H1 (cell line): ENCODE measurements at regions not wholly inside any gene's neighbourhood (a gene's known extent, or its start where the extent isn't known, plus 50 kb on each side); places are given as distances from the start of the nearest gene placed in this dataset.

Experiments
- CTCF ChIA-PET: fragments of 300-600 bp; sonication (Branson Sonifier 250); formaldehyde crosslinking; loops from one replicate; lab custom pipeline; 2021; ENCODE audit not compliant: partially characterized antibody; lab: Charles Lee
- POLR2A ChIA-PET: fragments of 300-600 bp; sonication (Branson Sonifier 250); formaldehyde crosslinking; loops from one replicate; lab custom pipeline; 2021; ENCODE audit warnings: inconsistent platforms; ENCODE audit not compliant: partially characterized antibody; lab: Charles Lee
- DNase-seq, 2 experiments: peaks; one replicate each; pipeline versions ENCODE4 v3.0.0 to v3.0.0-alpha.2; 2010 to 2022; ENCODE audit warnings: low spot score in 2 of 2, low read depth in 1 of 2, mixed read lengths in 1 of 2
- FAIRE-seq: peaks from 2 replicates; lab custom pipeline; 2011; peaks lifted over from hg19 to GRCh38; lab: Jason Lieb, UNC
- H2AFZ ChIP-seq: 2 replicates; pipeline ENCODE4 v1.8.1; 2012; ENCODE audit warnings: low read length, inconsistent platforms
- H2AK5ac ChIP-seq: 2 replicates; pipeline ENCODE4 v1.6.1; 2013; ENCODE audit warnings: low read depth, low read length
- H2BK120ac ChIP-seq: replicated peaks from 2 replicates; pipeline ENCODE3; 2013; ENCODE audit warnings: low read depth, low read length, inconsistent platforms
- H2BK12ac ChIP-seq: 2 replicates; pipeline ENCODE4 v1.6.1; 2013; ENCODE audit warnings: low read depth, low read length
- H2BK15ac ChIP-seq: 2 replicates; pipeline ENCODE4 v1.6.1; 2013; ENCODE audit warnings: low read length
- H2BK20ac ChIP-seq: 2 replicates; pipeline ENCODE4 v1.6.1; 2013; ENCODE audit warnings: low read length
- H2BK5ac ChIP-seq: 2 replicates; pipeline ENCODE4 v1.6.1; 2013; ENCODE audit warnings: low read depth, low read length
- H3K14ac ChIP-seq: 2 replicates; pipeline ENCODE4 v1.6.1; 2013; ENCODE audit warnings: inconsistent platforms; ENCODE audit not compliant: insufficient read length
- H3K18ac ChIP-seq: 2 replicates; pipeline ENCODE4 v1.6.1; 2013; ENCODE audit warnings: low read length; ENCODE audit errors: extremely low read depth
- H3K23ac ChIP-seq: 2 replicates; pipeline ENCODE4 v1.6.1; 2013; ENCODE audit warnings: inconsistent platforms; ENCODE audit not compliant: insufficient read length
- H3K23me2 ChIP-seq: 2 replicates; pipeline ENCODE4 v1.6.1; 2013; ENCODE audit warnings: low read depth, low read length
- H3K27ac ChIP-seq: 2 replicates; pipeline ENCODE4 v1.6.1; 2011; ENCODE audit warnings: low read depth, low read length, inconsistent platforms
- H3K27me3 ChIP-seq, 4 experiments: replicated peaks in 1 of 4; 1 replicate in 1 of 4; 2 replicates in 3 of 4; pipeline versions ENCODE4 v1.6.1 to v1.8.1; 2011 to 2013; ENCODE audit warnings: low read length in 3 of 4, mild to moderate bottlenecking in 3 of 4, inconsistent platforms in 2 of 4, mixed read lengths in 2 of 4, moderate library complexity in 1 of 4; ENCODE audit not compliant: control insufficient read depth in 3 of 4, insufficient read depth in 3 of 4; ENCODE audit errors: extremely low read depth in 1 of 4
- H3K36me3 ChIP-seq, 4 experiments: 2 replicates each; pipeline versions ENCODE4 v1.6.1 to v1.8.1; 2011 to 2013; ENCODE audit warnings: mild to moderate bottlenecking in 4 of 4, low read length in 3 of 4, moderate library complexity in 2 of 4, control low read depth in 1 of 4, inconsistent platforms in 1 of 4; ENCODE audit not compliant: insufficient read depth in 4 of 4, control insufficient read depth in 2 of 4
- H3K4ac ChIP-seq: replicated peaks from 2 replicates; pipeline ENCODE3; 2013; ENCODE audit warnings: low read length, low read depth, mixed read lengths, inconsistent platforms; ENCODE audit not compliant: insufficient read length
- H3K4me1 ChIP-seq, 4 experiments: replicated peaks in 1 of 4; 1 replicate in 1 of 4; 2 replicates in 3 of 4; pipeline versions ENCODE4 v1.6.1 to v1.8.1; 2011 to 2013; ENCODE audit warnings: low read length in 3 of 4, inconsistent platforms in 2 of 4, mixed read lengths in 1 of 4; ENCODE audit not compliant: insufficient read depth in 4 of 4, control insufficient read depth in 3 of 4
- H3K4me2 ChIP-seq, 2 experiments: 2 replicates each; pipeline versions ENCODE4 v1.6.1 to v1.8.1; 2011 to 2013; ENCODE audit warnings: low read depth in 2 of 2, low read length in 2 of 2, control low read depth in 1 of 2, inconsistent platforms in 1 of 2, mild to moderate bottlenecking in 1 of 2; ENCODE audit not compliant: insufficient read depth in 1 of 2
- H3K4me3 ChIP-seq, 4 experiments: fragments of 200-600, 300-600 bp in 1 of 4; sonication (generic), shearing (Covaris generic), sonication (Bioruptor Twin) in 1 of 4; 2 replicates each; pipeline versions ENCODE4 v1.5.1 to v1.8.1; 2011 to 2016; ENCODE audit warnings: low read length in 4 of 4, low read depth in 3 of 4, control low read depth in 2 of 4, inconsistent platforms in 2 of 4, mild to moderate bottlenecking in 2 of 4, mixed read lengths in 1 of 4, moderate library complexity in 1 of 4; ENCODE audit not compliant: insufficient read depth in 2 of 4; ENCODE audit errors: extremely low read depth in 1 of 4
- H3K56ac ChIP-seq: replicated peaks from 2 replicates; pipeline ENCODE3; 2013; ENCODE audit warnings: low read depth, mild to moderate bottlenecking, mixed read lengths, low read length, inconsistent platforms; ENCODE audit not compliant: insufficient read length
- H3K79me1 ChIP-seq: 2 replicates; pipeline ENCODE4 v1.6.1; 2013; ENCODE audit warnings: low read depth, low read length, control low read depth
- H3K79me2 ChIP-seq, 2 experiments: 2 replicates each; pipeline versions ENCODE4 v1.6.1 to v1.8.1; 2012 to 2013; ENCODE audit warnings: low read length in 2 of 2, mild to moderate bottlenecking in 2 of 2, inconsistent platforms in 1 of 2; ENCODE audit not compliant: insufficient read depth in 2 of 2, control insufficient read depth in 1 of 2
- H3K9ac ChIP-seq, 4 experiments: replicated peaks in 1 of 4; 1 replicate in 1 of 4; 2 replicates in 3 of 4; pipeline versions ENCODE4 v1.6.1 to v1.8.1; 2011 to 2013; ENCODE audit warnings: low read depth in 3 of 4, low read length in 3 of 4, control low read depth in 2 of 4, mild to moderate bottlenecking in 2 of 4, moderate library complexity in 2 of 4, inconsistent platforms in 1 of 4; ENCODE audit errors: extremely low read depth in 1 of 4
- H3K9me3 ChIP-seq, 2 experiments: 2 replicates each; pipeline versions ENCODE4 v1.6.1 to v1.8.1; 2012 to 2013; ENCODE audit warnings: mild to moderate bottlenecking in 2 of 2, moderate library complexity in 2 of 2, control low read depth in 1 of 2, inconsistent platforms in 1 of 2, low read depth in 1 of 2, low read length in 1 of 2, mixed read lengths in 1 of 2; ENCODE audit not compliant: insufficient read depth in 2 of 2
- H4K20me1 ChIP-seq, 2 experiments: replicated peaks in 1 of 2; 2 replicates each; pipeline versions ENCODE3 to v1.8.1; 2011 to 2013; ENCODE audit warnings: inconsistent platforms in 2 of 2, low read length in 2 of 2, mild to moderate bottlenecking in 1 of 2; ENCODE audit not compliant: insufficient read depth in 2 of 2, control insufficient read depth in 1 of 2
- H4K5ac ChIP-seq: 2 replicates; pipeline ENCODE4 v1.6.1; 2013; ENCODE audit warnings: low read length, low read depth, mixed read lengths, inconsistent platforms; ENCODE audit not compliant: insufficient read length
- H4K8ac ChIP-seq: 2 replicates; pipeline ENCODE4 v1.8.0; 2013; ENCODE audit warnings: mild to moderate bottlenecking, moderate library complexity, low read length, inconsistent platforms; ENCODE audit not compliant: insufficient read depth; ENCODE audit errors: extremely low read depth
- H4K91ac ChIP-seq: replicated peaks from 2 replicates; pipeline ENCODE3; 2013; ENCODE audit warnings: low read length, mixed read lengths, inconsistent platforms; ENCODE audit not compliant: insufficient read length
- HDAC2 ChIP-seq, 2 experiments: fragments of 300-600 bp in 1 of 2; sonication (generic) in 1 of 2; IDR thresholded peaks; 2 replicates each; pipeline ENCODE4 v1.6.1; 2011 to 2012; ENCODE audit warnings: low read depth in 2 of 2, low read length in 2 of 2, mild to moderate bottlenecking in 2 of 2, moderate library complexity in 2 of 2, borderline replicate concordance in 1 of 2, inconsistent platforms in 1 of 2
- KDM1A ChIP-seq: fragments of 200-600, 300-600 bp; sonication (generic); IDR thresholded peaks from 2 replicates; pipeline ENCODE4 v1.7.1; 2016; ENCODE audit warnings: mild to moderate bottlenecking, low read length, borderline replicate concordance
- KDM5A ChIP-seq: fragments of 200-600 bp; IDR thresholded peaks from 2 replicates; pipeline ENCODE4 v1.7.1; 2012; ENCODE audit warnings: mild to moderate bottlenecking, low read length, inconsistent platforms, mixed read lengths
- POLR2A ChIP-seq, 2 experiments: IDR thresholded peaks; 1 replicate in 1 of 2; 2 replicates in 1 of 2; pipeline ENCODE4 v1.6.1; 2011; ENCODE audit warnings: low read depth in 2 of 2, low read length in 2 of 2, mild to moderate bottlenecking in 2 of 2; ENCODE audit errors: control extremely low read depth in 1 of 2
- RNF2 ChIP-seq: fragments of 200-900, 300-1000 bp; sonication (generic); IDR thresholded peaks from 2 replicates; pipeline ENCODE4 v1.7.1; 2016; ENCODE audit warnings: borderline replicate concordance, low read depth, mild to moderate bottlenecking, antibody characterized with exemption, low read length; ENCODE audit not compliant: poor library complexity, severe bottlenecking; ENCODE audit errors: missing control alignments
- SIRT6 ChIP-seq: IDR thresholded peaks from one replicate; pipeline ENCODE4 v1.7.1; 2012; ENCODE audit warnings: low read length, inconsistent platforms
- SP1 ChIP-seq: IDR thresholded peaks from 2 replicates; pipeline ENCODE4 v1.6.1; 2011; ENCODE audit warnings: low read depth, low read length
- SP2 ChIP-seq: IDR thresholded peaks from 2 replicates; pipeline ENCODE4 v1.6.1; 2012; ENCODE audit warnings: mild to moderate bottlenecking, low read length, inconsistent platforms
- SP4 ChIP-seq: IDR thresholded peaks from 2 replicates; pipeline ENCODE4 v1.6.1; 2012; ENCODE audit warnings: low read length, inconsistent platforms
- ZNF274 ChIP-seq: IDR thresholded peaks from 2 replicates; pipeline ENCODE4 v1.7.0; 2012; ENCODE audit warnings: low read length, borderline replicate concordance; ENCODE audit errors: extremely low read depth
- WGBS, 2 experiments: shearing (Covaris generic) in 1 of 2; methylation state at CpG; one replicate each; pipeline versions ENCODE4 v1.1.6 to v1.1.7; 2013 to 2015; ENCODE audit warnings: low lambda C conversion rate in 2 of 2, mixed read lengths in 2 of 2, inconsistent platforms in 1 of 2, low coverage in 1 of 2, missing lambda C conversion rate in 1 of 2; ENCODE audit not compliant: insufficient replicate concordance in 2 of 2, insufficient coverage in 1 of 2, insufficient read length in 1 of 2; ENCODE audit errors: extremely low coverage in 1 of 2, missing lambda C conversion rate in 1 of 2; 5-methylcytosine and 5-hydroxymethylcytosine counted together

GRCh38 chr4:125517831-125518230 lies 203.1 kb downstream of the FAT4 start:
- Histone ChIP-seq H2BK5ac (no peak overlapping the region), H3K56ac (no peak overlapping the region), H3K4me3 (no peak overlapping the region), H4K20me1 (no peaks in the 10 kb centered on the region), H4K5ac (no peak overlapping the region), H3K9me3 (no peaks in the 10 kb centered on the region), H3K4me2 (no peak overlapping the region), H3K79me1 (no peaks in the 10 kb centered on the region), H2BK120ac (no peak overlapping the region), H2BK12ac (no peak overlapping the region), H3K27ac (no peak overlapping the region), H3K4me1 (peaks cover 0 to 1% (median 0%) of the 10 kb centered on the region in 4 experiments; a peak in 1 of 7 replicates), H2AK5ac (no peak overlapping the region), H4K8ac (no peak overlapping the region), H3K14ac (no peak overlapping the region), H3K23ac (no peak overlapping the region), H3K9ac (no peak overlapping the region), H2BK15ac (no peak overlapping the region), H2BK20ac (no peak overlapping the region), H3K79me2 (no peaks in the 10 kb centered on the region), H3K18ac (no peak overlapping the region), H3K27me3 (no peaks in the 10 kb centered on the region), H4K91ac (no peak overlapping the region), H3K36me3 (no peaks in the 10 kb centered on the region; a peak in 2 of 8 replicates), H3K4ac (no peak overlapping the region), H2AFZ (no peak overlapping the region), H3K23me2 (no peaks in the 10 kb centered on the region)
- FAIRE-seq: no peak
- 78% methylated on average over 2 of the region's 2 CpGs; no CpG with 5 or more reads in 1 of the 2 experiments for WGBS, 2 experiments
- TF ChIP-seq SP4: no peak
- no peak for TF ChIP-seq HDAC2 (IDR thresholded peaks at IDR 0.05; ENCODE audit: borderline replicate concordance in 1 of 2, low read depth in 2 of 2, low read length in 2 of 2)
- TF ChIP-seq RNF2: no peak
- TF ChIP-seq KDM1A: no peak
- no peak for TF ChIP-seq SP1
- no peak for TF ChIP-seq SP2
- TF ChIP-seq KDM5A: no peak
- no peak for TF ChIP-seq SIRT6
- no peak for TF ChIP-seq POLR2A (IDR thresholded peaks at IDR 0.05; ENCODE audit: control extremely low read depth in 1 of 2, low read depth in 2 of 2, low read length in 2 of 2)
- TF ChIP-seq ZNF274: no peak
- no peak for DNase-seq
- POLR2A ChIA-PET: no interaction called here
- CTCF ChIA-PET: no interaction called here
